HL-60 (cell line): ENCODE measurements at regions not wholly inside any gene's neighbourhood (a gene's known extent, or its start where the extent isn't known, plus 50 kb on each side); places are given as distances from the start of the nearest gene placed in this dataset.

Source experiments
- DNase-seq, 2 experiments: peaks; one replicate each; pipeline ENCODE4 v3.0.0-alpha.2; 2010 to 2020; ENCODE audit warnings: low read depth in 1 of 2, low spot score in 1 of 2
- H3K27ac ChIP-seq: fragments of 250-450 bp; sonication (Bioruptor Pico); replicated peaks from 2 replicates; pipeline ENCODE4 v1.5.1; 2020; ENCODE audit warnings: mild to moderate bottlenecking, moderate library complexity
- H3K27me3 ChIP-seq: fragments of 250-450 bp; sonication (Bioruptor Pico); 2 replicates; pipeline ENCODE4 v1.5.1; 2021; ENCODE audit warnings: mild to moderate bottlenecking, moderate library complexity; ENCODE audit not compliant: insufficient read depth, poor library complexity, severe bottlenecking
- H3K4me3 ChIP-seq: replicated peaks from 2 replicates; pipeline ENCODE4 v1.5.1; 2011; ENCODE audit warnings: mild to moderate bottlenecking, control low read depth, low read length; ENCODE audit not compliant: insufficient read depth
- GABPA ChIP-seq: IDR thresholded peaks from 2 replicates; pipeline ENCODE4 v1.6.1; 2012; ENCODE audit warnings: low read depth
- POLR2AphosphoS5 ChIP-seq: IDR thresholded peaks from 2 replicates; pipeline ENCODE4 v1.6.1; 2012; ENCODE audit warnings: low read depth
- SPI1 ChIP-seq: IDR thresholded peaks from 2 replicates; pipeline ENCODE4 v1.6.1; 2012; ENCODE audit warnings: low read depth, mild to moderate bottlenecking, borderline replicate concordance
- TF ChIP-seq, protein P1 (sequence below): IDR thresholded peaks from one replicate; pipeline ENCODE4 v1.5.1; 2011; ENCODE audit warnings: low read length, control low read depth, inconsistent platforms; ENCODE audit not compliant: insufficient read depth
- TF ChIP-seq, protein P2 (sequence below): IDR thresholded peaks from 2 replicates; pipeline ENCODE4 v1.6.1; 2012; ENCODE audit warnings: low read depth; ENCODE audit not compliant: insufficient replicate concordance

DNA sequence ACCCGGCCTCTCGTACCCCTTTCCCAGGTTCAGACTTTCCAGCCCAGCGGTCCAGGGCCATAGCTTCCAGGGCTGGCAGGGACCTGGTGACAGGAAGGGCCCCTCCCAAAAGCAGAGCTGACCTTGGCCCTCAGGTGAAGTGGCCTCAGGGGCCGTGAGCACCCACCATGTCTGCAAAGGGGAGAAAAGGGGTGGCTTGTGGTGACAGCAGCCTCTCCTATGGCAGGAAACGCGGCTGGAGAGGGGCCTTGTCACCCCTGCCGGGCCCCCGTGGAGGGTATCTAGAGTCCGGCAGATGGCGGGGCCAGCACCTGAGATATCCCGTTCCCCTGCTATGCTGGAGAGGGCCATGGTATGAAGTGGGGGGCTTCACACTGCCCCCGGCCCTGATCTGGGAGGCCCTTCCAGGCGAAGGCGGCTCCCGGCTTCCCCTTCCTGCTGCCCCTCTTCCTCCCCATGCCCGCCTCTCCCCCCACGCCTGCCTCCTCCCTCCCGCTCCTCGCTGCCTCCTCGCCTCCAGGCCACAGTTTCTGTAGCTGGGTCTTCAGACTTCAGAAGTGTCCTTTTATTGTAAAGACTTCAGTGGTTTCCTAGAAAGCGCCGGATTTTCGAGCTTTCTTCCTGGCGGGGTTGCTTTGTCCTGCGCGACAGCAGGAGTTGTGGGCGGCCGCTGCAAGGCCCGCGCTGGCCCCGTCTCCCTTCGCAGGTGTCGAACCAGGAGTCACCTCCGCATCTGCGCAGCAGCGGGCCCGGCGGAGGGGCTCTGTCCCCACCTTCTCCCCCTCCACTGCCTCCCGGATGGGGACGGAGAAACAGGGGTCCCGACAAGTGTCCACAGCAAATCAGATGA lies 240.5 kb upstream of the MYT1L start:
- Histone ChIP-seq H3K4me3 (no peak overlapping the region), H3K27ac (no peak overlapping the region), H3K27me3 (no peaks in the 10 kb centered on the region)
- no peak for DNase-seq
- no peak for TF ChIP-seq POLR2AphosphoS5
- TF ChIP-seq GABPA, result no peak
- TF ChIP-seq, protein P1, sequence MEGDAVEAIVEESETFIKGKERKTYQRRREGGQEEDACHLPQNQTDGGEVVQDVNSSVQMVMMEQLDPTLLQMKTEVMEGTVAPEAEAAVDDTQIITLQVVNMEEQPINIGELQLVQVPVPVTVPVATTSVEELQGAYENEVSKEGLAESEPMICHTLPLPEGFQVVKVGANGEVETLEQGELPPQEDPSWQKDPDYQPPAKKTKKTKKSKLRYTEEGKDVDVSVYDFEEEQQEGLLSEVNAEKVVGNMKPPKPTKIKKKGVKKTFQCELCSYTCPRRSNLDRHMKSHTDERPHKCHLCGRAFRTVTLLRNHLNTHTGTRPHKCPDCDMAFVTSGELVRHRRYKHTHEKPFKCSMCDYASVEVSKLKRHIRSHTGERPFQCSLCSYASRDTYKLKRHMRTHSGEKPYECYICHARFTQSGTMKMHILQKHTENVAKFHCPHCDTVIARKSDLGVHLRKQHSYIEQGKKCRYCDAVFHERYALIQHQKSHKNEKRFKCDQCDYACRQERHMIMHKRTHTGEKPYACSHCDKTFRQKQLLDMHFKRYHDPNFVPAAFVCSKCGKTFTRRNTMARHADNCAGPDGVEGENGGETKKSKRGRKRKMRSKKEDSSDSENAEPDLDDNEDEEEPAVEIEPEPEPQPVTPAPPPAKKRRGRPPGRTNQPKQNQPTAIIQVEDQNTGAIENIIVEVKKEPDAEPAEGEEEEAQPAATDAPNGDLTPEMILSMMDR, result no peak
- TF ChIP-seq, protein P2, sequence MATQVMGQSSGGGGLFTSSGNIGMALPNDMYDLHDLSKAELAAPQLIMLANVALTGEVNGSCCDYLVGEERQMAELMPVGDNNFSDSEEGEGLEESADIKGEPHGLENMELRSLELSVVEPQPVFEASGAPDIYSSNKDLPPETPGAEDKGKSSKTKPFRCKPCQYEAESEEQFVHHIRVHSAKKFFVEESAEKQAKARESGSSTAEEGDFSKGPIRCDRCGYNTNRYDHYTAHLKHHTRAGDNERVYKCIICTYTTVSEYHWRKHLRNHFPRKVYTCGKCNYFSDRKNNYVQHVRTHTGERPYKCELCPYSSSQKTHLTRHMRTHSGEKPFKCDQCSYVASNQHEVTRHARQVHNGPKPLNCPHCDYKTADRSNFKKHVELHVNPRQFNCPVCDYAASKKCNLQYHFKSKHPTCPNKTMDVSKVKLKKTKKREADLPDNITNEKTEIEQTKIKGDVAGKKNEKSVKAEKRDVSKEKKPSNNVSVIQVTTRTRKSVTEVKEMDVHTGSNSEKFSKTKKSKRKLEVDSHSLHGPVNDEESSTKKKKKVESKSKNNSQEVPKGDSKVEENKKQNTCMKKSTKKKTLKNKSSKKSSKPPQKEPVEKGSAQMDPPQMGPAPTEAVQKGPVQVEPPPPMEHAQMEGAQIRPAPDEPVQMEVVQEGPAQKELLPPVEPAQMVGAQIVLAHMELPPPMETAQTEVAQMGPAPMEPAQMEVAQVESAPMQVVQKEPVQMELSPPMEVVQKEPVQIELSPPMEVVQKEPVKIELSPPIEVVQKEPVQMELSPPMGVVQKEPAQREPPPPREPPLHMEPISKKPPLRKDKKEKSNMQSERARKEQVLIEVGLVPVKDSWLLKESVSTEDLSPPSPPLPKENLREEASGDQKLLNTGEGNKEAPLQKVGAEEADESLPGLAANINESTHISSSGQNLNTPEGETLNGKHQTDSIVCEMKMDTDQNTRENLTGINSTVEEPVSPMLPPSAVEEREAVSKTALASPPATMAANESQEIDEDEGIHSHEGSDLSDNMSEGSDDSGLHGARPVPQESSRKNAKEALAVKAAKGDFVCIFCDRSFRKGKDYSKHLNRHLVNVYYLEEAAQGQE, result no peak
- no peak for TF ChIP-seq SPI1

DNA sequence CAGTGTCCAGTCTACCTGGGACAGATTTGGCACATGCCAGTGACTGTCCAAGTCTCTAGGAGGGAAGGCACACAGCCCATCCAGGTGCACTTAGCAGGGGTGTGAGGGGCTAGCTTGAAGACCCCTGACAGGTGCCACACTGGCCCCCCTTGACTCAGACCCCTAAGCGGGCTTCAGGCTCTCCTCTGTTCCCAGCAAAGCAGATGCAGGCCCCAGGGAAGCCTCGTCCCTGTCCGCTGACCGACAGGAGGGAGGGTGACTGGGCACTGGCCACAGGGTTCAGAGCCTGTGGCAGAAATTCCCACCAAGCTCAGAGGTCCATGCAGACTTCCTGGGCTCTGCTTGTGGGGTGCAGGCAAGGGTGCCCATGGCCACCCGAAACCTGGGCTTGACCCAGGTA lies 239.8 kb upstream of the MYT1L start:
- Histone ChIP-seq H3K4me3 (no peak overlapping the region), H3K27me3 (no peaks in the 10 kb centered on the region), H3K27ac (no peak overlapping the region)
- TF ChIP-seq POLR2AphosphoS5, result no peak
- TF ChIP-seq, protein P2, result no peak
- TF ChIP-seq, protein P1, result no peak
- TF ChIP-seq GABPA, result no peak
- no peak for TF ChIP-seq SPI1
- no peak for DNase-seq

DNA sequence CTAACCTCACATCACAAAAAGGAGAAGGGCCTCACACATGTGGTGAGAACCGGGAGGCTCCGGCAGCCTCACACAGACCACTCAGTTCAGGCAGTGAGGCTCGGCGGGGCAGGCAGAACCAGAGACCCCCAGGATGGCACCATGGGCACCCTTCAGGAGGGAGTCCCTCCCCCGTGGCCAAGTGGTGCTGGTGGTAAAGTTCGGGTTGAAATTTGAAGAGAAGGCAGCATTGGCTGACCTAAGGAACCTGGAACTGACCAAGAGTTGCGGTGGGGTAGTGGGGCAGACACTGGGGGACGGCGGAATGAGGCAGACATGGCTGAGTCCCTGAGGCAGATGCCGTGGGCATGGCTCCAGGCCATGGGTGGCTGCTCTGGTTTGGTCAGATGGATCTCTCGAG lies 239.3 kb upstream of the MYT1L start:
- Histone ChIP-seq H3K27ac (no peak overlapping the region), H3K27me3 (no peaks in the 10 kb centered on the region), H3K4me3 (no peak overlapping the region)
- TF ChIP-seq GABPA (no peak), SPI1 (no peak), POLR2AphosphoS5 (no peak)
- TF ChIP-seq, protein P1, result no peak
- TF ChIP-seq, protein P2, result no peak
- DNase-seq, result no peak
